Osteoblast (primary cell): ENCODE measurements at regions not wholly inside any gene's neighbourhood (a gene's known extent, or its start where the extent isn't known, plus 50 kb on each side); places are given as distances from the start of the nearest gene placed in this dataset.

Source experiments
- DNase-seq: peaks from one replicate; pipeline ENCODE4 v3.0.0; 2011; ENCODE audit warnings: low spot score, mixed read lengths; ENCODE audit not compliant: insufficient read length; ENCODE audit errors: missing footprints
- H2AFZ ChIP-seq: 2 replicates; pipeline ENCODE4 v1.6.0; 2011; ENCODE audit warnings: mild to moderate bottlenecking, low read length
- H3K27ac ChIP-seq: 2 replicates; pipeline ENCODE4 v1.5.1; 2011; ENCODE audit warnings: mild to moderate bottlenecking, low read depth, low read length, moderate library complexity
- H3K27me3 ChIP-seq: 2 replicates; pipeline ENCODE4 v1.6.0; 2012; ENCODE audit warnings: mild to moderate bottlenecking, control low read depth, inconsistent platforms, low read length, moderate library complexity; ENCODE audit not compliant: insufficient read depth
- H3K36me3 ChIP-seq: 2 replicates; pipeline ENCODE4 v1.5.1; 2011; ENCODE audit warnings: mild to moderate bottlenecking, low read length, control low read depth, moderate library complexity; ENCODE audit not compliant: insufficient read depth
- H3K4me1 ChIP-seq: 2 replicates; pipeline ENCODE4 v1.5.1; 2011; ENCODE audit warnings: mild to moderate bottlenecking, low read length, control low read depth, moderate library complexity; ENCODE audit not compliant: insufficient read depth
- H3K4me2 ChIP-seq: 2 replicates; pipeline ENCODE4 v1.6.0; 2011; ENCODE audit warnings: mild to moderate bottlenecking, low read length; ENCODE audit not compliant: insufficient read depth
- H3K4me3 ChIP-seq: fragments of 200-600 bp; sonication (generic); 3 replicates; pipeline ENCODE4 v1.5.1; 2012; ENCODE audit warnings: mild to moderate bottlenecking, low read length, inconsistent platforms; ENCODE audit not compliant: insufficient read depth
- H3K79me2 ChIP-seq: 2 replicates; pipeline ENCODE4 v1.6.0; 2012; ENCODE audit warnings: mild to moderate bottlenecking, low read length, control low read depth, inconsistent platforms; ENCODE audit not compliant: insufficient read depth
- H3K9me3 ChIP-seq: 2 replicates; pipeline ENCODE4 v1.5.1; 2011; ENCODE audit warnings: low read depth, low read length, control low read depth
- H4K20me1 ChIP-seq: 2 replicates; pipeline ENCODE4 v1.6.0; 2012; ENCODE audit warnings: mild to moderate bottlenecking, low read length, control low read depth; ENCODE audit not compliant: insufficient read depth
- CTCF ChIP-seq: IDR thresholded peaks from 2 replicates; pipeline ENCODE4 v1.5.1; 2011; ENCODE audit warnings: mild to moderate bottlenecking, low read depth, low read length, moderate library complexity; ENCODE audit errors: extremely low read depth

- Histone ChIP-seq H4K20me1 (no peaks in the 10 kb centered on the region), H3K4me2 (no peak overlapping the region), H3K27me3 (no peaks in the 10 kb centered on the region), H3K36me3 (no peaks in the 10 kb centered on the region), H3K4me1 (no peaks in the 10 kb centered on the region), H3K4me3 (no peak overlapping the region), H3K27ac (no peak overlapping the region), H3K9me3 (no peaks in the 10 kb centered on the region), H2AFZ (no peak overlapping the region), H3K79me2 (no peaks in the 10 kb centered on the region)
- DNase-seq, result peak; percentile 70
- TF ChIP-seq CTCF, result no peak
Observed at GRCh38 chr12:130076752-130077151, 85.5 kb upstream of the FZD10 start.

GRCh38 chr12:130078852-130079251 is 83.4 kb upstream of the FZD10 start:
- no peak overlapping the region for H3K4me3 ChIP-seq
- H3K36me3 ChIP-seq, result no peaks in the 10 kb centered on the region
- no peaks in the 10 kb centered on the region for H3K27me3 ChIP-seq
- no peaks in the 10 kb centered on the region for H3K79me2 ChIP-seq
- H3K4me1 ChIP-seq, result no peaks in the 10 kb centered on the region
- H3K9me3 ChIP-seq, result no peaks in the 10 kb centered on the region
- H4K20me1 ChIP-seq, result no peaks in the 10 kb centered on the region
- H3K4me2 ChIP-seq, result no peak overlapping the region
- TF ChIP-seq CTCF, result no peak
- DNase-seq, result no peak
- no peak overlapping the region for H2AFZ ChIP-seq
- H3K27ac ChIP-seq, result no peak overlapping the region

GRCh38 chr12:130079279-130079678 is 83.0 kb upstream of the FZD10 start:
- no peak overlapping the region for H3K4me2 ChIP-seq
- no peak for DNase-seq
- no peaks in the 10 kb centered on the region for H3K36me3 ChIP-seq
- no peaks in the 10 kb centered on the region for H3K27me3 ChIP-seq
- no peak overlapping the region for H3K27ac ChIP-seq
- no peaks in the 10 kb centered on the region for H4K20me1 ChIP-seq
- no peak for TF ChIP-seq CTCF
- no peaks in the 10 kb centered on the region for H3K4me1 ChIP-seq
- no peak overlapping the region for H3K4me3 ChIP-seq
- H3K79me2 ChIP-seq, result no peaks in the 10 kb centered on the region
- no peak overlapping the region for H2AFZ ChIP-seq
- H3K9me3 ChIP-seq, result no peaks in the 10 kb centered on the region

- H3K4me1 ChIP-seq, result no peaks in the 10 kb centered on the region
- no peak overlapping the region for H2AFZ ChIP-seq
- H3K4me3 ChIP-seq, result no peak overlapping the region
- no peaks in the 10 kb centered on the region for H3K9me3 ChIP-seq
- H4K20me1 ChIP-seq, result no peaks in the 10 kb centered on the region
- no peaks in the 10 kb centered on the region for H3K79me2 ChIP-seq
- H3K36me3 ChIP-seq, result no peaks in the 10 kb centered on the region
- no peaks in the 10 kb centered on the region for H3K27me3 ChIP-seq
- no peak overlapping the region for H3K4me2 ChIP-seq
- TF ChIP-seq CTCF, result no peak
- no peak overlapping the region for H3K27ac ChIP-seq
- DNase-seq, result no peak
Observed at GRCh38 chr12:130080205-130080604, 82.1 kb upstream of the FZD10 start.
